K562 (cell line): ENCODE measurements at regions not wholly inside any gene's neighbourhood (a gene's known extent, or its start where the extent isn't known, plus 50 kb on each side); places are given as distances from the start of the nearest gene placed in this dataset.

Experiments
- BRD9 ChIP-seq: fragments of 450-650 bp; IDR thresholded peaks from 2 replicates; pipeline ENCODE4 v1.6.1; 2018; ENCODE audit warnings: low read depth; ENCODE audit not compliant: partially characterized antibody
- HDAC8 ChIP-seq: fragments of 450-650 bp; IDR thresholded peaks from 2 replicates; pipeline ENCODE4 v1.6.1; 2016; ENCODE audit warnings: mild to moderate bottlenecking, missing genetic modification characterization, moderate library complexity, missing compliant biosample characterization
- MGA ChIP-seq: fragments of 450-650 bp; IDR thresholded peaks from 2 replicates; pipeline ENCODE4 v1.6.1; 2016; ENCODE audit warnings: mild to moderate bottlenecking, moderate library complexity
- PHF21A ChIP-seq: fragments of 450-650 bp; IDR thresholded peaks from 2 replicates; pipeline ENCODE4 v1.6.1; 2017; ENCODE audit warnings: low read depth, borderline replicate concordance
- TEAD4 ChIP-seq, 2 experiments: sonication (generic) in 1 of 2; formaldehyde crosslinking in 1 of 2; IDR thresholded peaks; 2 replicates each; pipeline versions ENCODE4 v1.6.1 to v1.8.0; 2012 to 2022; ENCODE audit warnings: borderline replicate concordance in 1 of 2, inconsistent platforms in 1 of 2, low read length in 1 of 2, mild to moderate bottlenecking in 1 of 2, missing genetic modification reagents in 1 of 2
- ZMIZ1 ChIP-seq, 2 experiments: fragments of 150-350 bp in 1 of 2; IDR thresholded peaks; 2 replicates each; pipeline ENCODE4 v1.6.1; 2012 to 2016; ENCODE audit warnings: low read depth in 2 of 2, low read length in 2 of 2, mild to moderate bottlenecking in 1 of 2, moderate library complexity in 1 of 2
- ZNF384 ChIP-seq: IDR thresholded peaks from 2 replicates; pipeline ENCODE4 v1.6.1; 2012; ENCODE audit warnings: low read depth, low read length, improper control_type of control experiment

GRCh38 chr20:60728705-60729104 lies 523.4 kb upstream of the CDH4 start (continued):
- TF ChIP-seq ZMIZ1 (IDR thresholded peaks at IDR 0.05; ENCODE audit: low read depth in 2 of 2, low read length in 2 of 2), result no peak
- TF ChIP-seq PHF21A, result no peak
- no peak for TF ChIP-seq MGA
- no peak for TF ChIP-seq ZNF384
- TF ChIP-seq TEAD4 (IDR thresholded peaks at IDR 0.05; ENCODE audit: low read length), result no peak
- TF ChIP-seq TEAD4 (CRISPR knock-in tag; IDR thresholded peaks at IDR 0.05; ENCODE audit: borderline replicate concordance), result no peak
- no peak for TF ChIP-seq HDAC8
- no peak for TF ChIP-seq BRD9
